Pancreas (tissue), 10 donors: ENCODE measurements at regions not wholly inside any gene's neighbourhood (a gene's known extent, or its start where the extent isn't known, plus 50 kb on each side); places are given as distances from the start of the nearest gene placed in this dataset.

ENCODE experiments used
- ATAC-seq, 4 donors: fragments of 200-7000 bp; cut with Tn5 transposase; one replicate each; pipeline versions ENCODE4 v1.8.0 to v1.9.1; 2020; ENCODE audit warnings: mild to moderate bottlenecking in 4 of 4, moderate library complexity in 4 of 4
- DNase-seq, 6 donors: peaks; one replicate each; pipeline ENCODE4 v3.0.0-alpha.2; 2020
- FAIRE-seq: peaks from 2 replicates; lab custom pipeline; 2012; peaks lifted over from hg19 to GRCh38; lab: Jason Lieb, UNC
- H3K27ac ChIP-seq, 4 donors: fragments of 200-600 bp; sonication (generic); 1 replicate in 3 of 4; 2 replicates in 1 of 4; pipeline versions ENCODE4 v1.5.0 to v1.8.0; 2020
- H3K27me3 ChIP-seq, 4 donors: fragments of 200-600 bp; one replicate each; pipeline ENCODE4 v1.8.0; 2021
- H3K36me3 ChIP-seq, 3 donors: fragments of 200-600 bp; sonication (generic) in 1 of 3; one replicate each; pipeline versions ENCODE4 v1.5.0 to v1.8.0; 2020 to 2021
- H3K4me1 ChIP-seq, 3 donors: fragments of 200-600 bp; one replicate each; pipeline ENCODE4 v1.8.0; 2021
- H3K4me3 ChIP-seq, 4 donors: fragments of 200-600 bp; sonication (generic) in 2 of 4; one replicate each; pipeline versions ENCODE4 v1.5.0 to v1.8.0; 2020 to 2021
- H3K9me3 ChIP-seq, 4 donors: fragments of 200-600 bp; one replicate each; pipeline ENCODE4 v1.8.0; 2021
- WGBS, 2 donors: extraction: QIAGEN DNeasy Blood & Tissue Kit; methylation state at CpG; one replicate each; pipeline ENCODE4 v1.1.7; 2013; 5-methylcytosine and 5-hydroxymethylcytosine counted together
- intact Hi-C, 3 donors: fragments of 100-400 bp; cut with DNase I; formaldehyde crosslinking; loops; one replicate each; pipeline versions ENCODE4 v1.11.1 to v1.14.2; 2022
- TF ChIP-seq, protein P1 (sequence below), 4 donors: fragments of 200-600 bp; sonication (generic) in 3 of 4; IDR thresholded peaks; one replicate each; pipeline versions ENCODE4 v1.5.0 to v1.8.0; 2021; ENCODE audit warnings: antibody characterized with exemption in 4 of 4
- donor health status: healthy with polysubstance abuse.
- donor health status: DM: no; HTN: no; CAD: no; lungs with moderate emphysema.
- donor health status: DM: no; HTN: no; CAD: no.
- donor health status: control.
- donor health status: control.
- donor health status: Bipolar disorder and iron deficiency.
- donor health status: DM: yes; HTN: yes; CAD: no.
- donor health status: DM: no; HTN: no; CAD: no.
- donor health status: DM: no; HTN: no; CAD: no.
- donor health status: DM: yes; HTN: yes; CAD: no.

DNA sequence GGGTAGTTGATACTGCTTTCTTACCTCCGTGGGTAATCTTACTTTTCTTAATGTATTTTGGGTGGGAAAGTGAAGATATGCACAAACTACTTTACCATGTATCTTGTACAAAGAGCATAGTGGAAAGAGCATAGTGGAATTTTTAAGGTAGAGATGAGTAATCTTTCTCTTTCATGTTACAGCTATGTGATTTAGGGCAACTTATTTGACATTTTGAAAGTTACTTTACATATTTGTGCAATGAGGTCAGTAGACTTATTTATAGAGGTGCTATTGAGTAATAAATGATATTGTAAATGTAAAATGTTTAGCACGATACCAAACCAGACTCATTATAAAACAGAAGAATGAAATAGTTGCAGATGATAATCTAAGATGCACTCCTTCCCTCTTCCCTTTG, 351.2 kb downstream of the TRAM1L1 start:
- FAIRE-seq, result no peak
- TF ChIP-seq, protein P1, sequence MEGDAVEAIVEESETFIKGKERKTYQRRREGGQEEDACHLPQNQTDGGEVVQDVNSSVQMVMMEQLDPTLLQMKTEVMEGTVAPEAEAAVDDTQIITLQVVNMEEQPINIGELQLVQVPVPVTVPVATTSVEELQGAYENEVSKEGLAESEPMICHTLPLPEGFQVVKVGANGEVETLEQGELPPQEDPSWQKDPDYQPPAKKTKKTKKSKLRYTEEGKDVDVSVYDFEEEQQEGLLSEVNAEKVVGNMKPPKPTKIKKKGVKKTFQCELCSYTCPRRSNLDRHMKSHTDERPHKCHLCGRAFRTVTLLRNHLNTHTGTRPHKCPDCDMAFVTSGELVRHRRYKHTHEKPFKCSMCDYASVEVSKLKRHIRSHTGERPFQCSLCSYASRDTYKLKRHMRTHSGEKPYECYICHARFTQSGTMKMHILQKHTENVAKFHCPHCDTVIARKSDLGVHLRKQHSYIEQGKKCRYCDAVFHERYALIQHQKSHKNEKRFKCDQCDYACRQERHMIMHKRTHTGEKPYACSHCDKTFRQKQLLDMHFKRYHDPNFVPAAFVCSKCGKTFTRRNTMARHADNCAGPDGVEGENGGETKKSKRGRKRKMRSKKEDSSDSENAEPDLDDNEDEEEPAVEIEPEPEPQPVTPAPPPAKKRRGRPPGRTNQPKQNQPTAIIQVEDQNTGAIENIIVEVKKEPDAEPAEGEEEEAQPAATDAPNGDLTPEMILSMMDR (IDR thresholded peaks at IDR 0.05), result no peak
- Histone ChIP-seq H3K27me3 (no peaks in the 10 kb centered on the region), H3K27ac (no peak overlapping the region), H3K4me3 (no peak overlapping the region), H3K4me1 (no peaks in the 10 kb centered on the region), H3K36me3 (no peaks in the 10 kb centered on the region), H3K9me3 (no peaks in the 10 kb centered on the region)
- intact Hi-C loops, result no loop called here
- WGBS, 2 donors, result 57 to 62% methylated on average over 2 of the region's 2 CpGs
- no peak for DNase-seq
- no peak for ATAC-seq

DNA sequence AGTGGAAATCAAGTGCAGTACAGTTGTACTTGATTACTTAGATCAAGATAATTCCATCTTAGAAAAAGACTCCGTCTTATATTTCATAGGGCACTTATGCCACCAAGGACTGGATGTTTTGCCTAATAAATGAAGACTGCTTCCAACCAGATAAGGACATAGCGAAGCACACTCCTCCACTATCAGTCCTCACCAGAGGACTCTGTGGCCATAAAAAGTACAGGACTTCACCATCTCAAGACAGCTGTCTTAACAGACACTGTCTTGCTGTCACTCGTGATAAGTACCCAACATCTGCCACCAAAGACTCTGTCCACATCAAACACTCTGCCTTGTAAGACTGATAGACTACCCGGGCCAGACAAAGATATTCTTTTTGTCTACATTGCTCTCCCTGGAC, 352.0 kb downstream of the TRAM1L1 start:
- no peak for FAIRE-seq
- Histone ChIP-seq H3K9me3 (no peaks in the 10 kb centered on the region), H3K4me3 (no peak overlapping the region), H3K27ac (no peak overlapping the region), H3K36me3 (no peaks in the 10 kb centered on the region), H3K4me1 (no peaks in the 10 kb centered on the region), H3K27me3 (no peaks in the 10 kb centered on the region)
- WGBS, 2 donors, result 63 to 70% methylated on average over 4 of the region's 4 CpGs
- TF ChIP-seq, protein P1 (IDR thresholded peaks at IDR 0.05), result no peak
- DNase-seq, result no peak
- ATAC-seq, result no peak
- intact Hi-C loops, result no loop called here

DNA sequence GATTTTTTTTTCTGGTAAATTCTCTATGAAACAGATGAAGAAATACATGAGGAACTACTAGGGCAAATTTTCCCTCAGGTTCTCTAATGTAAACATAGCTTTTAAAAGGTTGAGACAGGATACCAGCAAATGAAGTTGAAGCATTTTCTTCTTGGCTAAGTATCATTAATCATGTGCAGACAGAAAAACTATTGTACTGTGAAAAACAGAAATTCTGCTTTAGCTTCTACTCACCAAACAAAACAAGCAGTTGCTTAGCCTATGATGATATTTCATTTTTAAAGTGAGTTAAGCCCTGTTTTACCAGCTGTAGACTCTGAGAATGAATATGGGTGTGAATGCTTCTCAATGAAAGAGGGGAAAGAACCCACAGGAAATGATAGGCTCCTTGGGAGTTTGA, 358.9 kb downstream of the TRAM1L1 start:
- Histone ChIP-seq H3K27ac (no peak overlapping the region), H3K4me1 (no peaks in the 10 kb centered on the region), H3K4me3 (no peak overlapping the region), H3K27me3 (no peaks in the 10 kb centered on the region), H3K36me3 (no peaks in the 10 kb centered on the region), H3K9me3 (no peaks in the 10 kb centered on the region)
- TF ChIP-seq, protein P1 (IDR thresholded peaks at IDR 0.05), result no peak
- ATAC-seq, result no peak
- no peak for DNase-seq
- no peak for FAIRE-seq
- intact Hi-C loops, result no loop called here

DNA sequence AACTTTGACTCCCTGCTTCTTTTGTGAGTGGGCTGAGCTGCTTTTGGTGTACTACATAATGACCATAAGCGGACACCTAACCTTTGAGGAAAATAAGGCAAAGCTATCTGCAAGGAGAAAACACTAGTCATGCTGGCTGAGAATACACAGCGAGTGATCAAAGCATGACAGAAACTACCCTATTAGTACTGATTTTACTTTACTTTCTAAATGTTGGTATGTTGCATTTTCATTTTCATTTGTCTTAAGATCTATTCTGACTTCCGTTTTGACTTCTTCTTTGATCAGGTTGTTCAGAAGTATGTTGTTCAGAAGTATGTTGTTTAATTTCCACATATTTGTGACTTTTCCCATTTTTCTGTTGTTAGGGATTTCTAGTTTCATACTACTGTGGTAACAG, 361.1 kb downstream of the TRAM1L1 start:
- Histone ChIP-seq H3K27ac (no peak overlapping the region), H3K4me3 (no peak overlapping the region), H3K36me3 (no peaks in the 10 kb centered on the region), H3K9me3 (no peaks in the 10 kb centered on the region), H3K27me3 (no peaks in the 10 kb centered on the region), H3K4me1 (no peaks in the 10 kb centered on the region)
- DNase-seq, result no peak
- WGBS, 2 donors, result 74 to 86% methylated on average over 3 of the region's 3 CpGs
- TF ChIP-seq, protein P1 (IDR thresholded peaks at IDR 0.05), result no peak
- intact Hi-C loops, result no loop called here
- no peak for ATAC-seq
- FAIRE-seq, result no peak

DNA sequence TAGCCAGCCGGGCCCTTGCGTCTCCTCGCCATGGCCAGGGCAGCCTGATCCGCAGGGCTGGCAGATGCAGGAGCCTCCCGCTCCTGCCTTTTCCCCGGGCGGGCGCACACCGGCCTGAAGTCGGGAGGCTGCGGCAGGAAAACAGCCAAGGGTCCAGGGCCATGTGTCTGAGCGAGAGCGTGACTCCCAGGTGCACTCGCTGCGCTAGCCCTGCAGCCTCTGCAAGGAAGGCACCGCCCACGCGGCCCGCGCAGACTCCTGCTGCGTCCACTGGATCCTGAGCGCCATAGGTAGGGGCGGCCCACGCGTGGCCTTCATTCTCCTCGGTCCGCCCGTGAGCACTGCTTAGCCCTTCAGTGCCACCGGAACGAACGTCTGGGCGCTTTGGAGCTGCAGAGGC, 379.9 kb downstream of the TRAM1L1 start:
- Histone ChIP-seq H3K9me3 (no peaks in the 10 kb centered on the region), H3K4me3 (no peak overlapping the region), H3K27ac (no peak overlapping the region), H3K27me3 (no peaks in the 10 kb centered on the region), H3K4me1 (no peaks in the 10 kb centered on the region), H3K36me3 (no peaks in the 10 kb centered on the region)
- DNase-seq, result peak in 3 of 6 donors; percentile 19 to 58 (median 46)
- no peak for FAIRE-seq
- 93 to 96% methylated on average over 32 of the region's 32 CpGs for WGBS, 2 donors
- ATAC-seq, result no peak
- intact Hi-C loops, result no loop called here
- TF ChIP-seq, protein P1 (IDR thresholded peaks at IDR 0.05), result no peak
